K562 (cell line): ENCODE measurements at regions not wholly inside any gene's neighbourhood (a gene's known extent, or its start where the extent isn't known, plus 50 kb on each side); places are given as distances from the start of the nearest gene placed in this dataset.

Experiments
- ATAC-seq: fragments of 200-7000 bp; cut with Tn5 transposase; 3 replicates; pipeline ENCODE4 v1.9.1; 2020; ENCODE audit warnings: moderate library complexity
- BruUV-seq: library from RNA; stranded (reverse); fragments of 400-500 nt; replicated peaks from 2 replicates; lab custom pipeline; 2021; lab: Mats Ljungman, UMichigan
- CTCF ChIA-PET: fragments of 300-600 bp; formaldehyde crosslinking; extraction: SDS; loops from one replicate; lab custom pipeline; 2021; ENCODE audit warnings: low intra/inter-chr PET ratio; lab: Yijun Ruan, JAX
- POLR2A ChIA-PET: fragments of 300-600, 350-650 bp; sonication (Branson Sonifier 250); formaldehyde crosslinking; extraction: SDS; loops from one replicate; lab custom pipeline; 2021; ENCODE audit warnings: antibody characterized with exemption, inconsistent platforms; lab: Yijun Ruan, JAX
- DNase-seq, 4 experiments: peaks; one replicate each; pipeline versions ENCODE4 v3.0.0 to v3.0.0-alpha.2; 2011 to 2018; ENCODE audit warnings: low spot score in 3 of 4, mixed read lengths in 3 of 4; ENCODE audit errors: extremely low read depth in 1 of 4
- FAIRE-seq: peaks from 2 replicates; lab custom pipeline; 2011; peaks lifted over from hg19 to GRCh38; lab: Jason Lieb, UNC
- H2AFZ ChIP-seq: 2 replicates; pipeline ENCODE4 v1.6.0; 2011; ENCODE audit warnings: low read depth, low read length, control low read depth, inconsistent platforms
- H3K27ac ChIP-seq: fragments of 200-600 bp; 3 replicates; pipeline ENCODE4 v1.8.0; 2011; ENCODE audit warnings: low read depth, mild to moderate bottlenecking, control low read depth, inconsistent platforms, low read length, moderate library complexity, mixed read lengths; ENCODE audit errors: extremely low read depth
- H3K27me3 ChIP-seq, 2 experiments: fragments of 300-600 bp in 1 of 2; 2 replicates in 1 of 2; 3 replicates in 1 of 2; pipeline versions ENCODE4 v1.6.0 to v1.8.0; 2011; ENCODE audit warnings: inconsistent platforms in 2 of 2, low read length in 2 of 2, mild to moderate bottlenecking in 1 of 2, mixed read lengths in 1 of 2, moderate library complexity in 1 of 2; ENCODE audit not compliant: control insufficient read depth in 2 of 2, insufficient read depth in 2 of 2
- H3K36me3 ChIP-seq: fragments of 300-600 bp; 3 replicates; pipeline ENCODE4 v1.8.0; 2011; ENCODE audit warnings: mild to moderate bottlenecking, low read length, inconsistent platforms; ENCODE audit not compliant: control insufficient read depth, insufficient read depth
- H3K4me1 ChIP-seq, 2 experiments: fragments of 200-600 bp in 1 of 2; replicated peaks in 1 of 2; 2 replicates in 1 of 2; 3 replicates in 1 of 2; pipeline versions ENCODE4 v1.5.1 to v1.8.0; 2011; ENCODE audit warnings: inconsistent platforms in 2 of 2, low read length in 2 of 2, mild to moderate bottlenecking in 1 of 2, mixed read lengths in 1 of 2, moderate library complexity in 1 of 2; ENCODE audit not compliant: control insufficient read depth in 2 of 2, insufficient read depth in 2 of 2
- H3K4me2 ChIP-seq: 2 replicates; pipeline ENCODE4 v1.6.1; 2011; ENCODE audit warnings: low read length, control low read depth, inconsistent platforms, mixed read lengths; ENCODE audit not compliant: insufficient read depth
- H3K4me3 ChIP-seq: fragments of 200-600 bp; sonication (generic), shearing (Covaris generic); 2 replicates; pipeline ENCODE4 v1.5.1; 2016; ENCODE audit warnings: control low read depth, inconsistent platforms
- H3K79me2 ChIP-seq: fragments of 200-600 bp; 3 replicates; pipeline ENCODE4 v1.8.0; 2011; ENCODE audit warnings: low read length, inconsistent platforms; ENCODE audit not compliant: control insufficient read depth, insufficient read depth
- H3K9ac ChIP-seq, 2 experiments: 2 replicates each; pipeline versions ENCODE4 v1.6.0 to v1.6.1; 2011; ENCODE audit warnings: low read depth in 2 of 2, low read length in 2 of 2, control low read depth in 1 of 2, inconsistent platforms in 1 of 2, mild to moderate bottlenecking in 1 of 2, mixed read lengths in 1 of 2; ENCODE audit not compliant: insufficient read depth in 1 of 2
- H3K9me1 ChIP-seq: one replicate; pipeline ENCODE4 v1.6.0; 2011; ENCODE audit warnings: inconsistent platforms, mild to moderate bottlenecking, low read length, moderate library complexity; ENCODE audit not compliant: control insufficient read depth, insufficient read depth
- H3K9me3 ChIP-seq: replicated peaks from 2 replicates; pipeline ENCODE4 v1.5.1; 2011; ENCODE audit warnings: low read depth, low read length, inconsistent platforms; ENCODE audit not compliant: control insufficient read depth, insufficient read depth
- H4K20me1 ChIP-seq: replicated peaks from 2 replicates; pipeline ENCODE4 v1.6.1; 2011; ENCODE audit warnings: low read length, inconsistent platforms, mixed read lengths; ENCODE audit not compliant: control insufficient read depth, insufficient read depth
- CTCF ChIP-seq, 3 experiments: IDR thresholded peaks in 2 of 3; conservative IDR thresholded peaks in 1 of 3; 2 replicates each; pipeline ENCODE4 v1.5.1; 2011 to 2012; ENCODE audit warnings: low read length in 3 of 3, mild to moderate bottlenecking in 3 of 3, control low read depth in 2 of 3, improper control_type of control experiment in 1 of 3, inconsistent platforms in 1 of 3, low read depth in 1 of 3, mixed read lengths in 1 of 3, moderate library complexity in 1 of 3; ENCODE audit not compliant: insufficient read depth in 2 of 3
- ETV5 ChIP-seq: sonication (generic); formaldehyde crosslinking; IDR thresholded peaks from 2 replicates; pipeline ENCODE4 v1.4.0; 2020; ENCODE audit warnings: low read depth, mild to moderate bottlenecking, missing genetic modification reagents
- RAD21 ChIP-seq, 2 experiments: fragments of 250-450 bp in 1 of 2; fragments of 450-650 bp in 1 of 2; sonication (Bioruptor Pico) in 1 of 2; formaldehyde crosslinking in 1 of 2; IDR thresholded peaks in 1 of 2; conservative IDR thresholded peaks in 1 of 2; 2 replicates each; pipeline versions ENCODE4 v1.4.0 to v1.8.0; 2020 to 2022; ENCODE audit warnings: mild to moderate bottlenecking in 2 of 2, moderate library complexity in 1 of 2
- TBP ChIP-seq: optimal IDR thresholded peaks from 2 replicates; pipeline ENCODE3; 2011; ENCODE audit warnings: low read depth, low read length, improper control_type of control experiment
- ZBTB2 ChIP-seq: fragments of 450-650 bp; IDR thresholded peaks from 2 replicates; pipeline ENCODE4 v1.6.1; 2016; ENCODE audit warnings: antibody characterized with exemption
- WGBS: fragments of 100-300 bp; shearing (Covaris generic); methylation state at CpG from one replicate; pipeline ENCODE4 v1.1.6; 2016; ENCODE audit warnings: low coverage, mixed read lengths; ENCODE audit not compliant: insufficient coverage; ENCODE audit errors: missing lambda C conversion rate; 5-methylcytosine and 5-hydroxymethylcytosine counted together
- in situ Hi-C: fragments of 300-500 bp; cut with MboI; formaldehyde crosslinking; loops from 4 replicates; pipeline ENCODE4 v1.15.0; 2018; ENCODE audit warnings: inconsistent platforms, mixed read lengths
- intact Hi-C: fragments of 100-400 bp; cut with micrococcal nuclease; formaldehyde crosslinking; loops from 2 replicates; pipeline ENCODE4 v1.14.2; 2022

GRCh38 chr7:15016315-15016667 lies 113.7 kb upstream of the DGKB start (continued):
- no peak for TF ChIP-seq ZBTB2

DNA sequence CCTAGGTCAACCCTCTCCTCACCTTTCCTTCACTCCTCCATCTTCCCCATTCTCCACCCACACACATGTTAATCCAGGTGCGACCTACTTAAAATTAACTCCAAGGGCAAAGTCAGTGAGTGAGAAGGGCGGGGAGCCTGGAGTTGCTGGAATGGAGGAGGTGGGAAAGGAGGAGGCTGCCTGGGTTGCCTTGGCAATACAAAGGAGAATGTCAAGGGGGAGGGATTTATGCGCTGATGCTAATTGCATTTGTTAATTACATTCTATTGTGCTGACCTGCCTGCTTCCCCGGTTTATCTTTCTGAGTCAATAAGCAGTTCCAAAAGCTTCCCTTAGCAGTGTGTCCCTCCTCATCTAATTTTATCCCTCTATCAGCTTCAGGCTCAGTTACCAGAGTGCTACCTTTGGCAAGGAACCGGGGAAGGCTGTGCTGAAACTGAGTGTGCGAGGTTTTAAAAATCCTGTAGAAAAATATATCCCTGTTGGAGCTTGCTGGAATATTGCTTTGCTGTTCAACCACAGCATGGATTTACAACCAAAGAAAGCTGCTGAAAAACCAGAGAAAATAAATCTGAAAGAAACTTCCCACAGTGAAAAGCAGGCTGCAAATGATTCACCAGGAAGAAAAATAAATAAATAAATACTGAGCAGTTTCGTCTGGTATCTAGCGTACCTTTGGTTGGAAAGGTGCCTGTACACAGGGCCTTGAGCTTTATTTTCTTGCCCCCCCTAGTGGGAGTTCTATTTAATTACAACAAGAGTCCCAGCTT lies 113.2 kb upstream of the DGKB start:
- H3K27ac ChIP-seq: no peak overlapping the region
- no TSS peak for BruUV-seq
- FAIRE-seq: peak; percentile 71
- H3K9me1 ChIP-seq: no peaks in the 10 kb centered on the region
- no peaks in the 10 kb centered on the region; the same call in 1 of the 2 replicates for H3K9me3 ChIP-seq
- intact Hi-C loops (loop anchor here (10.0 kb wide), 1 partner anchor 1731 kb away; no protein-coding TSS in a partner anchor), in situ Hi-C loops (no loop called here)
- no peaks in the 10 kb centered on the region for H3K36me3 ChIP-seq
- under 1% methylated on average over 8 of the region's 8 CpGs for WGBS
- no peaks in the 10 kb centered on the region for H4K20me1 ChIP-seq
- peak; percentile 72 for ATAC-seq
- TF ChIP-seq RAD21 (CRISPR knock-in tag; conservative IDR thresholded peaks at IDR 0.05 in 1 of 2, IDR thresholded peaks at IDR 0.05 in 1 of 2) (peak; percentile 33 to 51; a peak in 3 of 4 replicates), ETV5 (CRISPR knock-in tag) (no peak), CTCF (IDR thresholded peaks at IDR 0.05 in 2 of 3, conservative IDR thresholded peaks at IDR 0.05 in 1 of 3; ENCODE audit: insufficient read depth in 2 of 3, low read depth in 1 of 3, low read length in 3 of 3) (peak; percentile 14 to 43 (median 43); a peak in 4 of 6 replicates), TBP (no peak)
- no peak overlapping the region for H3K4me3 ChIP-seq
- no peak overlapping the region for H3K4me2 ChIP-seq
- no peaks in the 10 kb centered on the region for H3K4me1 ChIP-seq
- no peak overlapping the region for H2AFZ ChIP-seq
- CTCF ChIA-PET: interaction anchor here (0.7 kb wide), 1 partner anchor 1725 kb away, joined by 3 read pairs; no protein-coding TSS in a partner anchor
- POLR2A ChIA-PET: no interaction called here
- no peak overlapping the region for H3K9ac ChIP-seq
- H3K27me3 ChIP-seq: no peaks in the 10 kb centered on the region
- peak; percentile 16 to 39 (median 26) for DNase-seq
- no peaks in the 10 kb centered on the region for H3K79me2 ChIP-seq
